HCT116 (cell line): ENCODE measurements at regions not wholly inside any gene's neighbourhood (a gene's known extent, or its start where the extent isn't known, plus 50 kb on each side); places are given as distances from the start of the nearest gene placed in this dataset.

Source experiments
- ATAC-seq: fragments of 200-7000 bp; cut with Tn5 transposase; 2 replicates; pipeline ENCODE4 v1.9.1; 2020; ENCODE audit warnings: mild to moderate bottlenecking, moderate library complexity
- BruUV-seq: library from RNA; stranded (reverse); fragments of 400-500 nt; replicated peaks from 2 replicates; lab custom pipeline; 2021; lab: Mats Ljungman, UMichigan
- CTCF ChIA-PET: fragments of 300-600 bp; sonication (Branson Sonifier 250); formaldehyde crosslinking; loops from one replicate; lab custom pipeline; 2021; ENCODE audit warnings: antibody characterized with exemption; lab: Charles Lee
- POLR2A ChIA-PET: fragments of 300-600, 350-600 bp; sonication (Branson Sonifier 250); formaldehyde crosslinking; loops from one replicate; lab custom pipeline; 2021; ENCODE audit warnings: antibody characterized with exemption; lab: Charles Lee
- RAD21 ChIA-PET, 2 experiments: fragments of 300-600 bp; sonication (Branson Sonifier 250); formaldehyde crosslinking; loops; one replicate each; lab custom pipeline; 2023; ENCODE audit warnings: low total read pairs in 2 of 2; ENCODE audit not compliant: uncharacterized antibody in 2 of 2, unreplicated experiment in 2 of 2, low non-redundant PET in 1 of 2; lab: Charles Lee
- DNase-seq: peaks from one replicate; pipeline ENCODE4 v3.0.0-alpha.2; 2010; ENCODE audit warnings: low read depth, low spot score
- H2AFZ ChIP-seq: fragments of 200-600 bp; shearing (Covaris generic), sonication (generic); 2 replicates; pipeline ENCODE4 v1.6.1; 2017; ENCODE audit warnings: low read depth, mixed run types, mixed read lengths, antibody characterized with exemption, low read length; ENCODE audit not compliant: poor library complexity, severe bottlenecking
- H3K27ac ChIP-seq: 2 replicates; pipeline ENCODE4 v1.5.1; 2012; ENCODE audit warnings: low read depth, low read length
- H3K27me3 ChIP-seq: fragments of 200-600 bp; sonication (generic); 2 replicates; pipeline ENCODE4 v1.6.1; 2016; ENCODE audit warnings: mixed run types, low read length, mixed read lengths; ENCODE audit not compliant: insufficient read depth
- H3K36me3 ChIP-seq, 2 experiments: fragments of 200-500 bp in 1 of 2; fragments of 200-600 bp in 1 of 2; sonication (Bioruptor generic) in 1 of 2; sonication (generic) in 1 of 2; 2 replicates each; pipeline versions ENCODE4 v1.5.1 to v1.6.1; 2014 to 2016; ENCODE audit warnings: low read length in 2 of 2, inconsistent platforms in 1 of 2, mixed read lengths in 1 of 2, mixed run types in 1 of 2; ENCODE audit not compliant: insufficient read depth in 2 of 2, control insufficient read depth in 1 of 2
- H3K4me1 ChIP-seq, 2 experiments: fragments of 200-600 bp in 1 of 2; sonication (generic) in 1 of 2; 2 replicates each; pipeline versions ENCODE4 v1.5.1 to v1.6.1; 2012 to 2017; ENCODE audit warnings: low read length in 2 of 2, inconsistent platforms in 1 of 2, mild to moderate bottlenecking in 1 of 2, mixed read lengths in 1 of 2, mixed run types in 1 of 2, moderate library complexity in 1 of 2; ENCODE audit not compliant: insufficient read depth in 2 of 2, control insufficient read depth in 1 of 2
- H3K4me2 ChIP-seq: fragments of 200-600 bp; sonication (generic); 2 replicates; pipeline ENCODE4 v1.6.1; 2017; ENCODE audit warnings: mixed run types, low read length, mixed read lengths
- H3K4me3 ChIP-seq, 2 experiments: fragments of 200-600 bp in 1 of 2; sonication (generic) in 1 of 2; replicated peaks in 1 of 2; 2 replicates each; pipeline ENCODE4 v1.5.1; 2011 to 2016; ENCODE audit warnings: low read length in 2 of 2, control low read depth in 1 of 2, low read depth in 1 of 2, mild to moderate bottlenecking in 1 of 2, mixed read lengths in 1 of 2, mixed run types in 1 of 2
- H3K79me2 ChIP-seq: fragments of 200-600 bp; sonication (generic); 2 replicates; pipeline ENCODE4 v1.6.1; 2017; ENCODE audit warnings: mild to moderate bottlenecking, mixed run types, low read length, moderate library complexity, mixed read lengths; ENCODE audit not compliant: insufficient read depth
- H3K9ac ChIP-seq: fragments of 200-600 bp; sonication (generic); 2 replicates; pipeline ENCODE4 v1.6.1; 2016; ENCODE audit warnings: low read length, mixed read lengths
- H3K9me2 ChIP-seq: fragments of 200-600 bp; sonication (generic), shearing (Covaris generic); 2 replicates; pipeline ENCODE4 v1.6.1; 2017; ENCODE audit warnings: mixed run types, mild to moderate bottlenecking, moderate library complexity; ENCODE audit not compliant: insufficient read depth
- H3K9me3 ChIP-seq, 2 experiments: fragments of 200-500 bp in 1 of 2; fragments of 200-600 bp in 1 of 2; sonication (Bioruptor generic) in 1 of 2; sonication (generic) in 1 of 2; 2 replicates each; pipeline ENCODE4 v1.6.1; 2014 to 2017; ENCODE audit warnings: low read length in 2 of 2, mixed read lengths in 2 of 2, inconsistent platforms in 1 of 2, low read depth in 1 of 2, mild to moderate bottlenecking in 1 of 2, mixed run types in 1 of 2, moderate library complexity in 1 of 2; ENCODE audit not compliant: control insufficient read depth in 1 of 2, insufficient read depth in 1 of 2
- H4K20me1 ChIP-seq: fragments of 200-600 bp; sonication (generic), shearing (Covaris generic); 2 replicates; pipeline ENCODE4 v1.6.1; 2017; ENCODE audit warnings: mixed run types, mild to moderate bottlenecking, moderate library complexity; ENCODE audit not compliant: insufficient read depth
- CBX3 ChIP-seq: IDR thresholded peaks from 2 replicates; pipeline ENCODE4 v1.6.1; 2012; ENCODE audit warnings: low read depth
- CEBPB ChIP-seq: IDR thresholded peaks from 2 replicates; pipeline ENCODE4 v1.6.1; 2012; ENCODE audit warnings: low read depth
- EGR1 ChIP-seq: IDR thresholded peaks from 2 replicates; pipeline ENCODE4 v1.6.1; 2012; ENCODE audit warnings: low read depth
- ELF1 ChIP-seq: IDR thresholded peaks from 2 replicates; pipeline ENCODE4 v1.6.1; 2012; ENCODE audit warnings: low read depth, borderline replicate concordance
- EZH2phosphoT487 ChIP-seq: fragments of 200-600 bp; IDR thresholded peaks from 2 replicates; pipeline ENCODE4 v1.6.1; 2018; ENCODE audit warnings: antibody characterized with exemption, borderline replicate concordance
- FOSL1 ChIP-seq: IDR thresholded peaks from 2 replicates; pipeline ENCODE4 v1.6.1; 2012; ENCODE audit warnings: low read depth
- JUND ChIP-seq: IDR thresholded peaks from 2 replicates; pipeline ENCODE4 v1.6.1; 2012
- POLR2A ChIP-seq: IDR thresholded peaks from 2 replicates; pipeline ENCODE4 v1.7.0; 2011; ENCODE audit warnings: borderline replicate concordance; ENCODE audit not compliant: insufficient read depth, insufficient read length; ENCODE audit errors: extremely low read depth
- SIN3A ChIP-seq: IDR thresholded peaks from 2 replicates; pipeline ENCODE4 v1.6.1; 2012; ENCODE audit warnings: low read depth
- SP1 ChIP-seq: IDR thresholded peaks from 2 replicates; pipeline ENCODE4 v1.6.1; 2012; ENCODE audit warnings: low read depth
- SRF ChIP-seq: IDR thresholded peaks from 2 replicates; pipeline ENCODE4 v1.6.1; 2012; ENCODE audit warnings: low read depth
- TCF7L2 ChIP-seq: IDR thresholded peaks from 2 replicates; pipeline ENCODE4 v1.7.0; 2011; ENCODE audit warnings: borderline replicate concordance, inconsistent platforms; ENCODE audit not compliant: insufficient read depth, insufficient read length; ENCODE audit errors: extremely low read depth
- YY1 ChIP-seq: IDR thresholded peaks from 2 replicates; pipeline ENCODE4 v1.6.1; 2011; ENCODE audit warnings: low read length, low read depth, moderate library complexity, mild to moderate bottlenecking; ENCODE audit not compliant: insufficient replicate concordance; ENCODE audit errors: extremely low read depth
- ZFX ChIP-seq: fragments of 450-650 bp; IDR thresholded peaks from 2 replicates; pipeline ENCODE4 v1.6.1; 2017
- ZNF274 ChIP-seq: fragments of 200-500 bp; sonication (Bioruptor generic); IDR thresholded peaks from 2 replicates; pipeline ENCODE4 v1.6.1; 2014; ENCODE audit warnings: mild to moderate bottlenecking, low read depth, low read length, inconsistent platforms
- intact Hi-C: fragments of 100-400 bp; cut with micrococcal nuclease; formaldehyde crosslinking; loops from 2 replicates; pipeline ENCODE4 v1.10.0; 2022
- TF ChIP-seq, protein P1 (sequence below), 3 experiments: fragments of 200-600 bp in 1 of 3; sonication (generic) in 1 of 3; IDR thresholded peaks in 2 of 3; conservative IDR thresholded peaks in 1 of 3; 2 replicates each; pipeline ENCODE4 v1.5.1; 2012 to 2017; ENCODE audit warnings: low read depth in 2 of 3, low read length in 2 of 3, antibody characterized with exemption in 1 of 3, borderline replicate concordance in 1 of 3, control low read depth in 1 of 3, mild to moderate bottlenecking in 1 of 3, mixed read lengths in 1 of 3, mixed run types in 1 of 3, moderate library complexity in 1 of 3; ENCODE audit not compliant: insufficient read depth in 1 of 3
- TF ChIP-seq, protein P2 (sequence below): IDR thresholded peaks from 2 replicates; pipeline ENCODE4 v1.6.1; 2012; ENCODE audit warnings: low read depth
- TF ChIP-seq, protein P3 (sequence below): IDR thresholded peaks from 2 replicates; pipeline ENCODE4 v1.6.1; 2011; ENCODE audit warnings: mild to moderate bottlenecking, low read length, moderate library complexity; ENCODE audit not compliant: insufficient replicate concordance; ENCODE audit errors: extremely low read depth
- TF ChIP-seq, protein P4 (sequence below): IDR thresholded peaks from 2 replicates; pipeline ENCODE4 v1.6.1; 2012

DNA sequence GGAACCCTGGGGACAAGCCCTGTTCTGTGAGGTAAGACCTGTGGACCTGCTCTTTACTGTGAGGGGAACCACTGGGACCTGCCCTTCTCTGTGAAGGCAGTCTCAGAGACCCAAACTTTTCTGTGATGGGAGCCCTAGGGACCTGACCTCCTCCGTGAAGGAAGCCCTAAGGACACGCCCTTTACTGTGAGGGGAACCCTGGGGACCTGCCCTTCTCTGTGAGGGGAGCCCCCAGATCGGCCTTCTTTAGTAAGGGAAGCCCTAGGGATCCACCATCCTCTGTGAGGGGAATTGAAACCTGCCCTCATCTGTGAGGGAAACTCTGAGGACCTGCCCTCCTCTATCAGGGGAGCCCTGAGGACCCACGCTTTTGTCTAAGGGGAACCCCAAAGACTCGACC is 343.5 kb downstream of the UQCRFS1 start:
- intact Hi-C loops: no loop called here
- Histone ChIP-seq H2AFZ (no peak overlapping the region), H3K4me1 (no peaks in the 10 kb centered on the region), H3K9me3 (peaks cover 0 to 21% of the 10 kb centered on the region in 2 experiments; a peak in 1 of 4 replicates), H4K20me1 (no peaks in the 10 kb centered on the region; the same call in 1 of the 2 replicates), H3K36me3 (no peaks in the 10 kb centered on the region), H3K9ac (no peak overlapping the region), H3K27me3 (no peaks in the 10 kb centered on the region), H3K79me2 (no peaks in the 10 kb centered on the region), H3K9me2 (no peaks in the 10 kb centered on the region), H3K27ac (no peak overlapping the region), H3K4me3 (no peak overlapping the region), H3K4me2 (no peak overlapping the region)
- TF ChIP-seq, protein P1, sequence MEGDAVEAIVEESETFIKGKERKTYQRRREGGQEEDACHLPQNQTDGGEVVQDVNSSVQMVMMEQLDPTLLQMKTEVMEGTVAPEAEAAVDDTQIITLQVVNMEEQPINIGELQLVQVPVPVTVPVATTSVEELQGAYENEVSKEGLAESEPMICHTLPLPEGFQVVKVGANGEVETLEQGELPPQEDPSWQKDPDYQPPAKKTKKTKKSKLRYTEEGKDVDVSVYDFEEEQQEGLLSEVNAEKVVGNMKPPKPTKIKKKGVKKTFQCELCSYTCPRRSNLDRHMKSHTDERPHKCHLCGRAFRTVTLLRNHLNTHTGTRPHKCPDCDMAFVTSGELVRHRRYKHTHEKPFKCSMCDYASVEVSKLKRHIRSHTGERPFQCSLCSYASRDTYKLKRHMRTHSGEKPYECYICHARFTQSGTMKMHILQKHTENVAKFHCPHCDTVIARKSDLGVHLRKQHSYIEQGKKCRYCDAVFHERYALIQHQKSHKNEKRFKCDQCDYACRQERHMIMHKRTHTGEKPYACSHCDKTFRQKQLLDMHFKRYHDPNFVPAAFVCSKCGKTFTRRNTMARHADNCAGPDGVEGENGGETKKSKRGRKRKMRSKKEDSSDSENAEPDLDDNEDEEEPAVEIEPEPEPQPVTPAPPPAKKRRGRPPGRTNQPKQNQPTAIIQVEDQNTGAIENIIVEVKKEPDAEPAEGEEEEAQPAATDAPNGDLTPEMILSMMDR (IDR thresholded peaks at IDR 0.05 in 2 of 3, conservative IDR thresholded peaks at IDR 0.05 in 1 of 3; ENCODE audit: borderline replicate concordance in 1 of 3, insufficient read depth in 1 of 3, low read depth in 2 of 3, low read length in 2 of 3): no peak
- TF ChIP-seq SRF (no peak), ZFX (no peak), TCF7L2 (no peak), JUND (no peak), EZH2phosphoT487 (no peak), SIN3A (no peak), POLR2A (no peak), ZNF274 (no peak), SP1 (no peak), CEBPB (no peak), CBX3 (no peak), YY1 (no peak), EGR1 (no peak), ELF1 (no peak), FOSL1 (no peak)
- TF ChIP-seq, protein P2, sequence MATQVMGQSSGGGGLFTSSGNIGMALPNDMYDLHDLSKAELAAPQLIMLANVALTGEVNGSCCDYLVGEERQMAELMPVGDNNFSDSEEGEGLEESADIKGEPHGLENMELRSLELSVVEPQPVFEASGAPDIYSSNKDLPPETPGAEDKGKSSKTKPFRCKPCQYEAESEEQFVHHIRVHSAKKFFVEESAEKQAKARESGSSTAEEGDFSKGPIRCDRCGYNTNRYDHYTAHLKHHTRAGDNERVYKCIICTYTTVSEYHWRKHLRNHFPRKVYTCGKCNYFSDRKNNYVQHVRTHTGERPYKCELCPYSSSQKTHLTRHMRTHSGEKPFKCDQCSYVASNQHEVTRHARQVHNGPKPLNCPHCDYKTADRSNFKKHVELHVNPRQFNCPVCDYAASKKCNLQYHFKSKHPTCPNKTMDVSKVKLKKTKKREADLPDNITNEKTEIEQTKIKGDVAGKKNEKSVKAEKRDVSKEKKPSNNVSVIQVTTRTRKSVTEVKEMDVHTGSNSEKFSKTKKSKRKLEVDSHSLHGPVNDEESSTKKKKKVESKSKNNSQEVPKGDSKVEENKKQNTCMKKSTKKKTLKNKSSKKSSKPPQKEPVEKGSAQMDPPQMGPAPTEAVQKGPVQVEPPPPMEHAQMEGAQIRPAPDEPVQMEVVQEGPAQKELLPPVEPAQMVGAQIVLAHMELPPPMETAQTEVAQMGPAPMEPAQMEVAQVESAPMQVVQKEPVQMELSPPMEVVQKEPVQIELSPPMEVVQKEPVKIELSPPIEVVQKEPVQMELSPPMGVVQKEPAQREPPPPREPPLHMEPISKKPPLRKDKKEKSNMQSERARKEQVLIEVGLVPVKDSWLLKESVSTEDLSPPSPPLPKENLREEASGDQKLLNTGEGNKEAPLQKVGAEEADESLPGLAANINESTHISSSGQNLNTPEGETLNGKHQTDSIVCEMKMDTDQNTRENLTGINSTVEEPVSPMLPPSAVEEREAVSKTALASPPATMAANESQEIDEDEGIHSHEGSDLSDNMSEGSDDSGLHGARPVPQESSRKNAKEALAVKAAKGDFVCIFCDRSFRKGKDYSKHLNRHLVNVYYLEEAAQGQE: no peak
- TF ChIP-seq, protein P3, sequence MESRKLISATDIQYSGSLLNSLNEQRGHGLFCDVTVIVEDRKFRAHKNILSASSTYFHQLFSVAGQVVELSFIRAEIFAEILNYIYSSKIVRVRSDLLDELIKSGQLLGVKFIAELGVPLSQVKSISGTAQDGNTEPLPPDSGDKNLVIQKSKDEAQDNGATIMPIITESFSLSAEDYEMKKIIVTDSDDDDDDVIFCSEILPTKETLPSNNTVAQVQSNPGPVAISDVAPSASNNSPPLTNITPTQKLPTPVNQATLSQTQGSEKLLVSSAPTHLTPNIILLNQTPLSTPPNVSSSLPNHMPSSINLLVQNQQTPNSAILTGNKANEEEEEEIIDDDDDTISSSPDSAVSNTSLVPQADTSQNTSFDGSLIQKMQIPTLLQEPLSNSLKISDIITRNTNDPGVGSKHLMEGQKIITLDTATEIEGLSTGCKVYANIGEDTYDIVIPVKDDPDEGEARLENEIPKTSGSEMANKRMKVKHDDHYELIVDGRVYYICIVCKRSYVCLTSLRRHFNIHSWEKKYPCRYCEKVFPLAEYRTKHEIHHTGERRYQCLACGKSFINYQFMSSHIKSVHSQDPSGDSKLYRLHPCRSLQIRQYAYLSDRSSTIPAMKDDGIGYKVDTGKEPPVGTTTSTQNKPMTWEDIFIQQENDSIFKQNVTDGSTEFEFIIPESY: no peak
- TF ChIP-seq, protein P4, sequence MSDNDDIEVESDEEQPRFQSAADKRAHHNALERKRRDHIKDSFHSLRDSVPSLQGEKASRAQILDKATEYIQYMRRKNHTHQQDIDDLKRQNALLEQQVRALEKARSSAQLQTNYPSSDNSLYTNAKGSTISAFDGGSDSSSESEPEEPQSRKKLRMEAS: no peak
- no peak for DNase-seq
- POLR2A ChIA-PET: no interaction called here
- CTCF ChIA-PET: no interaction called here
- ATAC-seq: no peak
- no TSS peak for BruUV-seq
- RAD21 ChIA-PET: no interaction called here
